ENCODE measurements at regions not wholly inside any gene's neighbourhood (a gene's known extent, or its start where the extent isn't known, plus 50 kb on each side); places are given as distances from the start of the nearest gene placed in this dataset.

DNA sequence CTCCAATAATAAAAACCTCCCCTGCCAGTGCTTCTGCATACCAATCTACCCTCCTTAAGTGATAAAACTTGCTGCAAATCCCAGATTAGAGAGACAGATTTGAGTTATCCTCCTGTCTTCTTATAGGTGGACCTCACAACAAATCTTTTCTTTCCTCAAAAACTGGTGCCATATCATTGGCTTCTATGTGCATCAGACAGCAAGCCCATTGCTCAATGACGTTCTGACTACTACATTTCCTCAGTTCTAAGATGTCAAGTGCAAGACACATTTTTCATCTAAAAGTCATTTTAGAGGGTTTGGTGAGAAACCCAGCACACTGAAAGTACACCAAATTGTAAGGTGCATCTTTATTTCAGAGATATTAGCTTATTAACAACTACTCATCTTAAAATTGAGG, 107.8 kb upstream of the VAV3 start:
- Mint-ChIP-seq H3K27me3 (ENCODE audit: low read depth in 3 of 3) (no peaks in the 10 kb centered on the region), H3K36me3 (peaks cover 31 to 39% of the 10 kb centered on the region in 2 donors), H3K9me3 (peaks cover 0 to 2% (median 0%) of the 10 kb centered on the region in 7 donors), H3K4me3 (no peak overlapping the region), H3K27ac (peak overlapping the region; percentile 76 to 91 (median 83)), H3K4me1 (peaks cover 51% of the 10 kb centered on the region)
- no peaks in the 10 kb centered on the region for H3K79me2 ChIP-seq (ENCODE audit: insufficient read depth, low read length)
- no peak overlapping the region for H2AFZ ChIP-seq (ENCODE audit: insufficient read depth, low read depth, low read length, poor library complexity, severe bottlenecking)
- H3K4me2 ChIP-seq (replicated peaks; ENCODE audit: extremely low read depth, low read length, poor library complexity, severe bottlenecking) = no peak overlapping the region
- peak overlapping the region in 1 of 2 donors; percentile 48 for H3K27ac ChIP-seq (ENCODE audit: low read depth in 1 of 2, low read length in 2 of 2)
- TF ChIP-seq, protein P1, sequence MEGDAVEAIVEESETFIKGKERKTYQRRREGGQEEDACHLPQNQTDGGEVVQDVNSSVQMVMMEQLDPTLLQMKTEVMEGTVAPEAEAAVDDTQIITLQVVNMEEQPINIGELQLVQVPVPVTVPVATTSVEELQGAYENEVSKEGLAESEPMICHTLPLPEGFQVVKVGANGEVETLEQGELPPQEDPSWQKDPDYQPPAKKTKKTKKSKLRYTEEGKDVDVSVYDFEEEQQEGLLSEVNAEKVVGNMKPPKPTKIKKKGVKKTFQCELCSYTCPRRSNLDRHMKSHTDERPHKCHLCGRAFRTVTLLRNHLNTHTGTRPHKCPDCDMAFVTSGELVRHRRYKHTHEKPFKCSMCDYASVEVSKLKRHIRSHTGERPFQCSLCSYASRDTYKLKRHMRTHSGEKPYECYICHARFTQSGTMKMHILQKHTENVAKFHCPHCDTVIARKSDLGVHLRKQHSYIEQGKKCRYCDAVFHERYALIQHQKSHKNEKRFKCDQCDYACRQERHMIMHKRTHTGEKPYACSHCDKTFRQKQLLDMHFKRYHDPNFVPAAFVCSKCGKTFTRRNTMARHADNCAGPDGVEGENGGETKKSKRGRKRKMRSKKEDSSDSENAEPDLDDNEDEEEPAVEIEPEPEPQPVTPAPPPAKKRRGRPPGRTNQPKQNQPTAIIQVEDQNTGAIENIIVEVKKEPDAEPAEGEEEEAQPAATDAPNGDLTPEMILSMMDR (IDR thresholded peaks at IDR 0.05) = no peak
- intact Hi-C loops (cut with micrococcal nuclease) = loop anchor here in 1 of 2 donors (2.0 kb wide), 1 partner anchor 20 kb away; no protein-coding TSS in a partner anchor
- 0% methylated on average over 1 of the region's 1 CpG for WGBS (ENCODE audit: insufficient coverage)
- no peaks in the 10 kb centered on the region for H3K36me3 ChIP-seq (replicated peaks in 1 of 2; ENCODE audit: control insufficient read depth in 1 of 2, insufficient read depth in 2 of 2, low read length in 2 of 2)
- no peaks in the 10 kb centered on the region for H3K9me3 ChIP-seq (replicated peaks in 1 of 2; ENCODE audit: control insufficient read depth in 1 of 2, insufficient read depth in 1 of 2, low read length in 2 of 2)
- no peak overlapping the region for H3K4me3 ChIP-seq (replicated peaks in 1 of 3; ENCODE audit: low read depth in 2 of 3, low read length in 3 of 3)
- H4K20me1 ChIP-seq (ENCODE audit: insufficient read depth, low read length) = no peaks in the 10 kb centered on the region
- peaks cover 41 to 46% of the 10 kb centered on the region in 2 donors for H3K4me1 ChIP-seq (ENCODE audit: control insufficient read depth in 1 of 2, insufficient read depth in 2 of 2, low read length in 2 of 2)
- peak; percentile 29 to 58 (median 44) for DNase-seq
- H3K27me3 ChIP-seq (ENCODE audit: control insufficient read depth in 2 of 2, insufficient read depth in 2 of 2, low read length in 2 of 2) = no peaks in the 10 kb centered on the region
- no peak overlapping the region for H3K9ac ChIP-seq (ENCODE audit: insufficient read depth, low read length, poor library complexity, severe bottlenecking)

DNA sequence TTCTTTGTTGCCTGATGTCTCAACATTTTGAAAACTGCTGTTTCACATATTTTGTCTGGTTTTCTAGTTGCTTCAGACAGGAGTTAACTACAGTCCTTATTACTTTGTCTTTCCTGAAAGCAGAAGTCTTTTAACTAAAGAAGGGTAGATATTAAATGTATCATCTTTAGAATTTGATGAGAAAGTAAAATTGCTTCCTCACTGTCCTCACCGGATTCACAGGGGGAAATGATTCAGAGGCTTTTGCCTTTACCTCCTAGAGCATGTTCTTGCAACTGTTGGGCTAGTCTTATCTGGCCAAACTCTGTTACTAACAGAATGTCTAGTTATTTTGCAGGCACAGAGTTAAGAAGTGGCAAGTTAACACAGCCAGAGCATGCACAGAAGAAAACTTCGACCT, 107.2 kb upstream of the VAV3 start:
- no peaks in the 10 kb centered on the region for H3K27me3 ChIP-seq (ENCODE audit: control insufficient read depth in 2 of 2, insufficient read depth in 2 of 2, low read length in 2 of 2)
- H4K20me1 ChIP-seq (ENCODE audit: insufficient read depth, low read length) = no peaks in the 10 kb centered on the region
- DNase-seq = peak; percentile 46 to 63 (median 49)
- Mint-ChIP-seq H3K27ac (peak overlapping the region; percentile 76 to 91 (median 83)), H3K27me3 (ENCODE audit: low read depth in 3 of 3) (no peaks in the 10 kb centered on the region), H3K9me3 (peaks cover 0 to 2% (median 0%) of the 10 kb centered on the region in 7 donors), H3K36me3 (peaks cover 32 to 42% of the 10 kb centered on the region in 2 donors), H3K4me3 (no peak overlapping the region), H3K4me1 (peaks cover 45% of the 10 kb centered on the region)
- intact Hi-C loops (cut with micrococcal nuclease) = loop anchor here in 1 of 2 donors (2.0 kb wide), 1 partner anchor 19 kb away; no protein-coding TSS in a partner anchor
- H3K4me2 ChIP-seq (replicated peaks; ENCODE audit: extremely low read depth, low read length, poor library complexity, severe bottlenecking) = no peak overlapping the region
- H3K4me1 ChIP-seq (ENCODE audit: control insufficient read depth in 1 of 2, insufficient read depth in 2 of 2, low read length in 2 of 2) = peaks cover 36 to 41% of the 10 kb centered on the region in 2 donors
- TF ChIP-seq, protein P1 (IDR thresholded peaks at IDR 0.05) = no peak
- H3K79me2 ChIP-seq (ENCODE audit: insufficient read depth, low read length) = no peaks in the 10 kb centered on the region
- H2AFZ ChIP-seq (ENCODE audit: insufficient read depth, low read depth, low read length, poor library complexity, severe bottlenecking) = no peak overlapping the region
- H3K9me3 ChIP-seq (replicated peaks in 1 of 2; ENCODE audit: control insufficient read depth in 1 of 2, insufficient read depth in 1 of 2, low read length in 2 of 2) = no peaks in the 10 kb centered on the region
- peaks cover 0 to 1% of the 10 kb centered on the region in 2 donors for H3K36me3 ChIP-seq (replicated peaks in 1 of 2; ENCODE audit: control insufficient read depth in 1 of 2, insufficient read depth in 2 of 2, low read length in 2 of 2)
- H3K9ac ChIP-seq (ENCODE audit: insufficient read depth, low read length, poor library complexity, severe bottlenecking) = no peak overlapping the region
- H3K27ac ChIP-seq (ENCODE audit: low read depth in 1 of 2, low read length in 2 of 2) = peak overlapping the region; percentile 48 to 67
- 20% methylated on average over 1 of the region's 2 CpGs for WGBS (ENCODE audit: insufficient coverage)
- no peak overlapping the region for H3K4me3 ChIP-seq (replicated peaks in 1 of 3; ENCODE audit: low read depth in 2 of 3, low read length in 3 of 3)

All from CD14-positive monocyte (primary cell).